Hematopoietic multipotent progenitor cell (in vitro differentiated cells): ENCODE measurements at regions not wholly inside any gene's neighbourhood (a gene's known extent, or its start where the extent isn't known, plus 50 kb on each side); places are given as distances from the start of the nearest gene placed in this dataset.

Source experiments
- DNase-seq, 3 donors: peaks; one replicate each; pipeline ENCODE4 v3.0.0-alpha.2; 2011 to 2015; ENCODE audit warnings: low read depth in 2 of 3, low spot score in 2 of 3

GRCh38 chr6:47934023-47934422 is 152.2 kb downstream of the OPN5 start:
- no peak for DNase-seq

DNA sequence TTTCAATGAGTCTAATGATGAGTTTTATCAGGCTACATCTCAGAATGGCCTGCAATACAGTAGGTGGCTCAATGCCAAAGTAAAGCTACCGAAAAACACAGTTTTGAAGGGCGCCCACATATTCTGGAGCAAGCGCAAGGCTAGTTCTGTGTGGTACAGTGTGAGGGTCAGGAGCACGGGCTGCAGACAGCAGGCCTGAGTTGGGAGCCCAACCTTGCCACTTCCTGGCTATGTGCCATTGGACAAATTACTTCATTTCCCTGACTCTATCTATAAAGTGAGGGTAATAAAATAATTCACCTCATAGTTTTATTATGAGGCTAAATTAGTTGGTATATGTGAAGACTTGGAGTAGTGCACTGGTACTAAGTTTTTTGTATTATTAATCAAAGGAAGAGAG is 150.7 kb downstream of the OPN5 start:
- DNase-seq, result no peak

GRCh38 chr6:47924001-47924400 is 142.2 kb downstream of the OPN5 start:
- DNase-seq, result no peak

DNA sequence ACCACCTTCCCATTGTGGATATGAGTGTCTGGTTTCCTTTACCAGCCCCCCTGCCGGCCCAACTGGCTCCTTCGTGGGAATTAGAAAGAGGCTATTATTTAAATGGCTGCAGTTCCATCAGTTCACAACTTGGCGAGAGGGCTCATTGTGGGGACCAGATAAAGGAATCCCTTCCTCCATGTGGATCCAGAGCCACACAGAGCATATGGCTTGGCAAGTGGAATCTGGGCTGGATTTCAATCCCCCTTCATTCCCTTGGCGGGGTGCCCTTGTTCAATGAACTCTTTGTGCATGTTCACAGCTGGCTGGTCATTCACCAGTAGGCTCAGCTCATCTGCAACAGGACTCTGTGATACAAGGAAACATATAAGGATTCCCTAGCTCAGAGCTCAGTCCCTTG is 140.6 kb downstream of the OPN5 start:
- DNase-seq, result no peak

GRCh38 chr6:47919875-47920274 is 138.0 kb downstream of the OPN5 start:
- DNase-seq, result no peak

GRCh38 chr6:47917811-47918210 is 136.0 kb downstream of the OPN5 start:
- DNase-seq, result no peak

GRCh38 chr6:47917202-47917601 is 135.4 kb downstream of the OPN5 start:
- no peak for DNase-seq

- no peak for DNase-seq
These were observed 133.2 kb downstream of the OPN5 start for GRCh38 chr6:47915017-47915416.

DNA sequence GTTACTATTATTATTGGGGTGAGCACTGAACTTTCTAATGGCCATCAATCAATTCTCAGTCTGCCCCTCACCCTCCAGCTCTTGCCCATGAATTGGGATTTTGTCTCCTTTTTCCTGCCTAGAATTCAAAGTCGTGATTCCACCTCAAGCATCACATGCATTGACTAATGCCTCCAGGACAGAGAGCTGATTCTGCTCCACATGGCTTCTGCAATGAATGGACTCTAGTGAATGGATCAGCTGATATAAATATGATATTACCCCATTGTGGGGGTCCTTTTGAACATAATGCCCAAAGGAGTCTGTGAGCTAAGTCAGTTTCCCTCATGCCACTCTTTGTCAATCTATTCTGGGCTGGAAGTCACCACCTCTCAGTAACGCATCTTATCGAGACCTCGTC is 126.4 kb downstream of the OPN5 start:
- no peak for DNase-seq

DNA sequence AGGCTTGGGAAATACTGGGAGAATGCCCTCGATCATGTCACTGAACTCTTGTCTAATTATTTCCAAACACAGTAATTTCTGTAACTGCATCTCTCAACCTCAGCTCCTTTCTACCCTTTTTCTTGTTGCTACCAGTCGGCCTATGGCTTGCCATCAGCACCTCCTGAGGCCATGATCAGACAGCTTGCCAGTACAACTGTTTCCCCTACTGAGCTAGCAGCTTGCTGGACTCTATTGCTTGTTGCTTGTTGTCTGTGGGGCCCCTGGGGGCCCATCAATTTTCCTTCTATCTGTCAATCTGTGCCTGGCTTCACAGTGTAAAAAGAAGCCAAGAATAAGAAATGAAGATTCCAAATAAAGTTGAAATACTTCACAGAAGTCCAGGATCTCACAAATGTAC is 123.9 kb downstream of the OPN5 start:
- DNase-seq, result no peak

DNA sequence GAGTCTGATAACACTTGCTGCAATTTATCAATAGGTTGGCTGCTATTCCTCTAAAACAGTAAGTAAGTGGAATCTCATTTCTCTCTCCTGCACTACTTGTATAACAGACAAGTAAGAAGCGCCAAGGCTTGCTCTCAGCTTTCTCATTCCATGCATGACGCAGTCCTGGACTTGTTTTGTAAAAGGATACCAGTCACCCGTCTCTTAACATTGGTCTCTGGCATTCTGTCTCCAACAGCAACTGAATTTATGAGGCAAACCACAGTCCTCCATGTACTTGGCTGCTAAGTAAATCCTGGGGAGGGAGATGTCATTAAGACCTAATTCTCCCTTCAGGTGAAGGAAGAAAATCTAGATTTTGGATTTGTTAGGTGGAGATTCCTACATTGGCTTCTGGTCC is 115.4 kb downstream of the OPN5 start:
- DNase-seq, result no peak

DNA sequence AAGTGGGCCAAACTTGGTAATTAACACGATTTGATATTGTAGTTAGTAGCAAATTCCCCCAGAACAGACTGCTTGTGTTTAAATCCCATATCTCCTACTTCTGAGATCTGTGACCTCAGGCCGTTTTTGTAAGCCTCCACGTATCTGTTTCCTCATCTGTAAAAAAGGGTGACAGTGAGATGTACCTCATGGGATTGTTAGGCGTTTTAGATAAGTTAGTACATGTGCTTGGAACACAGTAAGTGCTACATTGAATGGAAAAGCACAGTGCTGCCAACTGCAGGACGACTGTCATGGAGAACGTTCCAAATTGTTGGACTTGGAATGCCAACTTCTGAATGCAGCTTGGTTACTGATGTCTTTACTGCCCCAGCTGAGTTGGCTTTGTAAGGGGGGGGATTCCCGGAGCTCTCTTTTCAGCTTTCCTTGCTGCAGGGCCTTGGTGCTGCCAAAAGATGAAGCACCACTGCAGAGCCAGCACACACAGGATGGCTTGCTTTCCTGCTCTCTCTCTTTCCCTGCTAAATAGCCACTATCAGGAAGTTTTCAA is 108.6 kb downstream of the OPN5 start:
- DNase-seq, result no peak

DNA sequence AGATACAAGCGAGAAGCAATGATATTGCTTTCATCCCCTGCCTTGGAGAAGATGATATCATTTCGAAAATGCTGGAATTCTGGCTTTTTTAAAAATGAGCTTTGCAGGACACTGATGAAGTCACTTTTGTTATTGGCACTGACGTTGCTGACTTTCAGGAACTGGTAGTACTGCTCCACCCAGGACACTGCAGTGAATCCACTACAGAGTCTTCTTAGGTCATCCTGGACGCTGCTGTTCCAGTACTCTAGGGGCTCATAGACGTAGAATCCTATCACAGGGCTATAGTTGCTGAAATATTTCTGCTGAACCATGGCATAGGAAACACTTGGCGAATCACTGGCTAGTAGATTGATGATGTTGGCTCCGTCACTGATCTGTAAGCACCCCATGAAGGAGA is 97.2 kb downstream of the OPN5 start:
- no peak for DNase-seq
